PFSK-1 (cell line): ENCODE measurements at regions not wholly inside any gene's neighbourhood (a gene's known extent, or its start where the extent isn't known, plus 50 kb on each side); places are given as distances from the start of the nearest gene placed in this dataset.

Experiments
- FOXP2 ChIP-seq: optimal IDR thresholded peaks from 2 replicates; pipeline ENCODE3; 2011; ENCODE audit warnings: borderline replicate concordance, control low read depth, inconsistent platforms; ENCODE audit not compliant: insufficient read depth; ENCODE audit errors: extremely low read length, extremely low read depth
- POLR2AphosphoS5 ChIP-seq: IDR thresholded peaks from 2 replicates; pipeline ENCODE4 v1.6.1; 2012; ENCODE audit warnings: low read depth, mild to moderate bottlenecking, control low read depth, low read length, moderate library complexity
- SIN3A ChIP-seq: IDR thresholded peaks from 2 replicates; pipeline ENCODE4 v1.6.1; 2012; ENCODE audit warnings: mild to moderate bottlenecking, low read length, moderate library complexity, borderline replicate concordance; ENCODE audit not compliant: insufficient read depth
- TAF1 ChIP-seq: IDR thresholded peaks from 2 replicates; pipeline ENCODE4 v1.6.1; 2012; ENCODE audit warnings: low read length, control low read depth, borderline replicate concordance; ENCODE audit not compliant: insufficient read depth
- TF ChIP-seq, protein P1 (sequence below), 2 experiments: IDR thresholded peaks; 2 replicates each; pipeline versions ENCODE4 v1.6.1 to v1.8.0; 2011 to 2012; ENCODE audit warnings: low read depth in 2 of 2, low read length in 2 of 2, control low read depth in 1 of 2, inconsistent platforms in 1 of 2, mild to moderate bottlenecking in 1 of 2, moderate library complexity in 1 of 2; ENCODE audit not compliant: insufficient read depth in 1 of 2

DNA sequence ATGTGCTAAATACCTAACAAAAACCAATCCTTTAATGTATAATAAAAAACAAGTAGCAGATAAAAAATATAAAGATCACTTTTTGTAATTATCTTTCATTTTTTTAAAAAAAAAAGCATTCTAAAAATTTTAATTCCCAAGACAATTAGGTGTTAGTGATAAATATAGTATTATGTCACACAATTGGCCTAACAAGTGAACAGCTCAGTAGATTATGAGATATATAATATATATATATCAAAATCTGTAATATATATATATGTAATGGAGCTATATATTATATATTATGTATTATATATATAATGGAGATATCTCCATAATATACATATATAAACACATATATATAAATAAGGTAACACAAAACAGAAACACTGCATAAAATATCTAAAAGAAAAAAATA is 1531.1 kb upstream of the MIR17HG start:
- TF ChIP-seq, protein P1, sequence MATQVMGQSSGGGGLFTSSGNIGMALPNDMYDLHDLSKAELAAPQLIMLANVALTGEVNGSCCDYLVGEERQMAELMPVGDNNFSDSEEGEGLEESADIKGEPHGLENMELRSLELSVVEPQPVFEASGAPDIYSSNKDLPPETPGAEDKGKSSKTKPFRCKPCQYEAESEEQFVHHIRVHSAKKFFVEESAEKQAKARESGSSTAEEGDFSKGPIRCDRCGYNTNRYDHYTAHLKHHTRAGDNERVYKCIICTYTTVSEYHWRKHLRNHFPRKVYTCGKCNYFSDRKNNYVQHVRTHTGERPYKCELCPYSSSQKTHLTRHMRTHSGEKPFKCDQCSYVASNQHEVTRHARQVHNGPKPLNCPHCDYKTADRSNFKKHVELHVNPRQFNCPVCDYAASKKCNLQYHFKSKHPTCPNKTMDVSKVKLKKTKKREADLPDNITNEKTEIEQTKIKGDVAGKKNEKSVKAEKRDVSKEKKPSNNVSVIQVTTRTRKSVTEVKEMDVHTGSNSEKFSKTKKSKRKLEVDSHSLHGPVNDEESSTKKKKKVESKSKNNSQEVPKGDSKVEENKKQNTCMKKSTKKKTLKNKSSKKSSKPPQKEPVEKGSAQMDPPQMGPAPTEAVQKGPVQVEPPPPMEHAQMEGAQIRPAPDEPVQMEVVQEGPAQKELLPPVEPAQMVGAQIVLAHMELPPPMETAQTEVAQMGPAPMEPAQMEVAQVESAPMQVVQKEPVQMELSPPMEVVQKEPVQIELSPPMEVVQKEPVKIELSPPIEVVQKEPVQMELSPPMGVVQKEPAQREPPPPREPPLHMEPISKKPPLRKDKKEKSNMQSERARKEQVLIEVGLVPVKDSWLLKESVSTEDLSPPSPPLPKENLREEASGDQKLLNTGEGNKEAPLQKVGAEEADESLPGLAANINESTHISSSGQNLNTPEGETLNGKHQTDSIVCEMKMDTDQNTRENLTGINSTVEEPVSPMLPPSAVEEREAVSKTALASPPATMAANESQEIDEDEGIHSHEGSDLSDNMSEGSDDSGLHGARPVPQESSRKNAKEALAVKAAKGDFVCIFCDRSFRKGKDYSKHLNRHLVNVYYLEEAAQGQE (IDR thresholded peaks at IDR 0.05; ENCODE audit: insufficient read depth in 1 of 2, low read depth in 2 of 2, low read length in 2 of 2): no peak

DNA sequence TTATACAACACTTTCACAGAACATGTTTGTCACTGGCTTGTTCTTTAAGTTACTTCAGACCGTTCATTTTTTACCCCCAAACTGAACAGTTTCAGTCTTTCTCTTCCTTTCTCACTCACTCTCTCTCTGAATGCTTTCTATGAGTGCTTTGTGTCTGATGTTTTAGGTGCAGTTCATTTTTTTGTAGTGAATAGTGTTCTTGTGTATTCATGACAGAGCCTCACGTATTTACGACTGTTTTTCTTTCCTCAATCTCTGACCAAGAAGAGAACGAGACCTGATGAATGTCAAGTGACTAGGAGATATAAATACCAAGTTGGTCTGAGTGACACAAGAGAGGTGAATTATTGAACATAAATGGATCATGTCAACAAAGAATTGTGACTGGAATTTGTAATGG is 1525.0 kb upstream of the MIR17HG start:
- TF ChIP-seq TAF1 (no peak), POLR2AphosphoS5 (no peak), FOXP2 (no peak), SIN3A (no peak)
- TF ChIP-seq, protein P1 (IDR thresholded peaks at IDR 0.05; ENCODE audit: insufficient read depth in 1 of 2, low read depth in 2 of 2, low read length in 2 of 2): no peak

DNA sequence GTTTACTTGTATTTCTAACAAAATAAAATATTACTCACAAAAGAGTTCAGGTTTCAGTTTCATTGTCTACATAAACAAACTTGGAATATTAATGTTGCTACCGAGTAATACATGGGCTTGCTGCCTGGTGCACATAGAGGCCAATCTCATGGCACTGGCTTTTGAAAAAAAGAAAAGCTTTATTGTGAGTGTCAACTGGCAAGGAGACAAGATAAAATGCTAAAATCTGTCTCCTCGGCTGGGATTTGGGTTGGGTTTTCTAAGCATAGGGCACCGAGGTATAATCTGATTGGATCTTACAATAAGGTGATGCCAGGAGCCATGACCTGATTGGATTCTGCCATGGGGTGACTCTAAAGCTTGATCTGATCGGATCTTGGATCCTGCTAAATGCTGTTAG is 1519.9 kb upstream of the MIR17HG start:
- no peak for TF ChIP-seq SIN3A
- TF ChIP-seq POLR2AphosphoS5: no peak
- TF ChIP-seq TAF1: no peak
- TF ChIP-seq, protein P1 (IDR thresholded peaks at IDR 0.05; ENCODE audit: insufficient read depth in 1 of 2, low read depth in 2 of 2, low read length in 2 of 2): no peak
- TF ChIP-seq FOXP2: no peak

DNA sequence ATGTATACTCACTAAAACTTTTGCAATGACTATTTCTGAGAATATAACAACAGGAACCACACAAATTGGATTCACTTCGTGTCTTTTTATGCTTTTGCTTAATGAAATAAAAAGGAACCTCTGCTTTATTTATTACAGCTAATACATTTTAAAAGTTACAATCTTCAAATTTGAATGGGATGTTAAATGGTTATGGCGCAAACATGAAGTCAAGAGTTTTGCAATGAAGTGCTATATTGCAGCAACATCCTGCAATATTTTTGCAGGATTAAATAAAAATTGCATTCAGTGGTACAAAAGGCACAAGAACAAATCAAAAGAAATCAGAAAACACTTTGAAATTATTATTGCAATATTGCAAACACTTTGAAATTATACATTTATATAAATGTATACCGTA is 1519.0 kb upstream of the MIR17HG start:
- TF ChIP-seq FOXP2 (no peak), SIN3A (no peak)
- TF ChIP-seq, protein P1 (IDR thresholded peaks at IDR 0.05; ENCODE audit: insufficient read depth in 1 of 2, low read depth in 2 of 2, low read length in 2 of 2): no peak

DNA sequence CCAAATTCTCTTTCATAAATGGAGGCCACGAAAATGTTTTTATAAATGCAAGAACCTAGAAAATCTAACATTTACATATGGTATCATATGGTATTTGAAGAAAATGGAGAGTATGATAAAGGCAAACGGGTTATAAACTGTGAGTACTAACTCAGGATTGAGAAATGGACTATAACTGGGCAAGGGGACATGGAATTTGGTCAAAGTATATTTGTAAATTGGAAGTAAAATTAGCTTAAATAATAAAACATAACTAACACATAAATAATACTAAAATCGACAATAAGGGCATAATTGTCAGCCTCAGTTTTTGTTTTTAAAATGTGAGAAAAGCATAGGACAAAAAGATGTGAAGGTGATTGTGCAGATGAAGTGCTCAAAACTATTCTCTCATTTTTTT is 1516.3 kb upstream of the MIR17HG start:
- TF ChIP-seq SIN3A: no peak

- TF ChIP-seq POLR2AphosphoS5: no peak
- TF ChIP-seq, protein P1 (IDR thresholded peaks at IDR 0.05; ENCODE audit: insufficient read depth in 1 of 2, low read depth in 2 of 2, low read length in 2 of 2): no peak
- TF ChIP-seq SIN3A: no peak
- TF ChIP-seq TAF1: no peak
- no peak for TF ChIP-seq FOXP2
These were observed 1514.7 kb upstream of the MIR17HG start for GRCh38 chr13:89832827-89833226.
